Fibroblast of peridontal ligament (primary cell): ENCODE measurements at regions not wholly inside any gene's neighbourhood (a gene's known extent, or its start where the extent isn't known, plus 50 kb on each side); places are given as distances from the start of the nearest gene placed in this dataset.

Source experiments
- DNase-seq: peaks from one replicate; pipeline ENCODE4 v3.0.0-alpha.2; 2010; ENCODE audit errors: extremely low read depth

GRCh38 chr3:87175732-87176131 lies 51.4 kb upstream of the CHMP2B start:
- no peak for DNase-seq

- DNase-seq = no peak
Measured at GRCh38 chr3:87173776-87174175, 53.3 kb upstream of the CHMP2B start.

- DNase-seq = no peak
Measured at GRCh38 chr3:87173071-87173470, 54.0 kb upstream of the CHMP2B start.

- peak; percentile 87 for DNase-seq
Measured at GRCh38 chr3:87167628-87168456, 59.3 kb upstream of the CHMP2B start.

DNA sequence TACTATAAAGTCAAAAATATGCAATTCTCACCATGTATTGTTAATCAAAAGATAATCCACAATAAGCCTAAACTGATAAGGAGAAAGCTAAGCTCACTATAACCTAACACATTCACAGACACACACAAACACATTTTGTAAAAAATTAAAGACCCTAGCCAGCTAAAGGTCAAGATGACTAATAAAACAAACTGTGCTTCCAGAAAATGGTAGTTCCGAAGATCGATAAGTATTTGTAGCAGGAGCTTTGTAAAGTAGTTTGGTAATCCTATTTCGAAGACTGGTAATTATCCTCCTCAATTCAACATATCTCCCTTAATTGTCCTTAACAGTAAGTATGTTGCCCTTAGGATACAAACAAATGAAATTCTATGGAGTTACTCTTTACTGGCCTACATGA lies 62.9 kb upstream of the CHMP2B start:
- DNase-seq = no peak

DNA sequence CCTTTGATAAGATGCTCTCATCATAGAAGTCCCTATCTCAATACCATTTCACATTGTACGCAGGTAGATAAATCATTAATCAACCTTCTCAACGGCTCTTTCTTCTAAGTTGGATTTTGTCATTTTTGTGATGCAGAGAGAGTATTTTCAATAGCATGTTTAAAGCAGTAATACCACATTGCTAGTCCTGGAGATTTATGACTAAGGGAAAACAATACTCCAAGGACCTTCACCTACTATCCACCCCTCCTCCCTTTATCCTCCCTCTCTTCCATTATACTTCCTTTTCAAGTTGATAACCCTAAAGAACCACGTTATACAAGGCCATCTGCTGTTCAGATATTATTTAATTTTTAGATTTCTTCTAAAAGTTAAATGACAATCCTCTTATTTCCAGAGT lies 65.3 kb upstream of the CHMP2B start:
- no peak for DNase-seq

GRCh38 chr3:87161417-87161816 lies 65.7 kb upstream of the CHMP2B start:
- no peak for DNase-seq

- DNase-seq = no peak
Measured at GRCh38 chr3:87161013-87161412, 66.1 kb upstream of the CHMP2B start.

DNA sequence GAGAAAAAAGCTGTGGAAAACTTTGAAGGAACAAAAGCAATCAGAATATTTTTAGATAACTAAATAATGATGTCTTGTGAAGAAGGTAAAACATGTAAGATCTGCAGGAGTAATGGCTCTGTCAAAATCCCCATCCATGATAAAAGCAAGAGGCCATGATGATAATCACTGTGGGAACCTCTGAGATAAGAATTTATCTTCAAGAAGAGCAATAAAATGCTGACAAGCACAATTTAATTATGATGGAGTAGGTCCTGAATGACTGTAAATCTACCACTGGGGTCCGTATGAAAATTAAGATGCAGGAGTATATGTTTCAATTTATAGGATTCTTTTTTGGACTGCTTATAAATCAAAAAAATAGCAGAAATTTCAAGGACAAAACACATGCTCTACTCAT lies 68.3 kb upstream of the CHMP2B start:
- no peak for DNase-seq

GRCh38 chr3:87148020-87148419 lies 79.1 kb upstream of the CHMP2B start:
- no peak for DNase-seq

GRCh38 chr3:87147562-87147961 lies 79.5 kb upstream of the CHMP2B start:
- no peak for DNase-seq

DNA sequence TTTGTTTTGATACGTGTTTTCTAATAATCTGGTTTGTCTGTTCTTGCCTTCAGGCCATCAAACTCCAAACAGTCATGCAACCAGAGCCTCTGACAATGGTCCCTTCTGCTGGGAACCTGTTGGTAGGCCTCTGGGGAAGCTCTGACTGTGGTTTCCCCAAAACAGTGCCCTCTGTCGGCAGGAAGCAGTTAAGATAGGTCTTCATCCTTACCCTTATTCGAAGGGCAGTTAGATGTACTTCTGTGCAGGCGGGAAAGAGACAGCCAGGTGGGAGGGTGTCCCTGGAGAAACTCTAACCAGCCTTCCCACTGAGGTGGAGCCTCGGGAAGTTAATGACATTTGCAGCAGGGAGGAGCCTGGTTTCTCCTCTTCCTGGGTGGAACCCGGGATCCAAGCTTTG lies 81.6 kb upstream of the CHMP2B start:
- DNase-seq = no peak

- no peak for DNase-seq
Measured at GRCh38 chr3:87136066-87136596, 91.0 kb upstream of the CHMP2B start.

DNA sequence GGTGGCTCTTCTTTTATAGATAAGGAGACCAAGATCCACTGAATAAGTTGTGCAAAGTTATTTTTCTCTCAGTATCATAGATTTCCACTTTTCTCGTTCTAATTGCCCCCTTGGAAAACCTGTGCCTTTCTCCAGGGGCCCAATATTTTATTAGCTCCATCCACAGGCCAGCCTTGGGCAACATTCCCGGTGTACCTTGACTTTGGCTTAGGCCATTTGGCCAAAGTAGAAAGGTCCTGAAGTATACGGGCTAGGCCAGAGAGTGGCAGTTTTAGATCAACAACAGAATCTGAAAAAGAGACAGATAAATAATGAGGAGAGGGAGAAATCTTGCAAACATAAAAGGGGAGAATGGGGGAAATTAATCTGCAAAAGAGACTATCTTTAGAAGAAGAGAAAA lies 91.7 kb upstream of the CHMP2B start:
- no peak for DNase-seq

DNA sequence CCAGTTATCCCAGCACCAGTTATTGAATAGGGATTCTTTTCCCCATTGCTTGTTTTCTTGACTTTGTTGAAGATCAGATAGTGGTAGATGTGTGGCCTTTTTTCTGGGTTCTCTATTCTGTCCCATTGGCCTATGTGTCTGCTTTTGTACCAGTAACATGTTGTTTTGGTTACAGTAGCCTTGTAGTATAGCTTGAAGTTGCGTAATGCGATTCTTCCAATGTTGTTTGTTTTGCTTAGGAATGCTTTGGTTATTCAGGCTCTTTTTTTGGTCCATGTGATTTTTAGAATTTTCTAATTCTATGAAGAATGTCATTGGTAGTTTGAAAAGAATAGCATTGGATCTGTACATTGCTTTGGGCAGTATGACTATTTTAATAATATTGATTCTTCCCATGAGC lies 94.3 kb upstream of the CHMP2B start:
- peak; percentile 47 for DNase-seq

GRCh38 chr3:87128006-87128405 lies 99.1 kb upstream of the CHMP2B start:
- no peak for DNase-seq

DNA sequence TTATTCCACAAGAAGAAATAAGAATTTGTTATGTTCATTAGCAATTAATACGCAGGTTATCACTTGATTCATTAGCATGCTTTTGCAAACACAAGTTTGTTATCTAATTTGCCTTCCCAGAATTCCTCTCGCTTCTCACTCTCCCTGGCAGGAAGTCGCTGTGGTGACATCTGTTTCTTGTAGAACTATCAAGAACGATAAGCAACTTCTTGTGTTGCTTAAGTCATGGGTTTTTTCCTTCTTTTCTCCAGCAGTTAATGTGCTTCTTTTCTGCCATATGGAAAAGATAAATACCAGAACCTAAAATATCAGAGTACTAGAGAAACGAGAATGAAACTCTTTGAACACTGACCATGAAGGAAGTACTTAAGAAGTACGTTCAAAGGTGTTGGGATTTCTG lies 99.8 kb upstream of the CHMP2B start:
- DNase-seq = peak; percentile 48

DNA sequence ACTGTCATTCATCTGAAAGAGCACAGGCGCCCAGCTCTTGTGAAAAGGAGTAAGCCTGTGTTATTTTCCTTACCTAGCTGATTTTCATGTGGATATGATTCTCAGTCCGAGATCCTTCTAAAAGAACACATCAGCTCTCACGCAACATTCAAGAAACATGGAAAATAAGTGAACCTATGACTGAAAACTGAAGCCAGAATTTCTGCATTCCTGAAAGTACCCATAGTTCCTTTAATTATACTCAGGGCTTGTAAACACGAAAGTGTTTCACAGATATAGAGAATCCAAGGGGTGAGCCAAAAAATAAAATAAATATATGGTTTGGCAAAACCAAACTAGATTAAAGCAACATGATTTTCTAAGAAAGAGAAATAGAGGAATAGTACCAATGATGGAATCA lies 100.8 kb upstream of the CHMP2B start:
- DNase-seq = peak; percentile 64

DNA sequence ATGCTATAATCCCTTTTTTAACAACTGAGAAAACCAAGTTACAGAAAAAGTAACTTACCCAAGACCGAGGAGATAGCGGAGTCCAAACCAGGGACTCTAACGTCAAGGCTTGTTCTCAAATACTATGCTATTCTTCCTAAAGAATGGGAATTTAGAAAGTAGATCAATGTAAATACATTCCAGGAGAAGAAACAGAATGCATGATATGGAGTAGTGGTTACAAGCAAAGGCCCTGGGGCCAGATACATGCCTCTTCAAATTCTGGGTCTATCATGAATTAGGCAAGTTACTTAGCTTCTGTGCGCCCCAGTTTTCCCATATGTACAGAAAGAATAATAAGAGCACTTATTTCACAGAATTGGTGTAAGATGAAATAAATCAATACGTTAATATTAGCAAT lies 102.0 kb upstream of the CHMP2B start:
- no peak for DNase-seq

DNA sequence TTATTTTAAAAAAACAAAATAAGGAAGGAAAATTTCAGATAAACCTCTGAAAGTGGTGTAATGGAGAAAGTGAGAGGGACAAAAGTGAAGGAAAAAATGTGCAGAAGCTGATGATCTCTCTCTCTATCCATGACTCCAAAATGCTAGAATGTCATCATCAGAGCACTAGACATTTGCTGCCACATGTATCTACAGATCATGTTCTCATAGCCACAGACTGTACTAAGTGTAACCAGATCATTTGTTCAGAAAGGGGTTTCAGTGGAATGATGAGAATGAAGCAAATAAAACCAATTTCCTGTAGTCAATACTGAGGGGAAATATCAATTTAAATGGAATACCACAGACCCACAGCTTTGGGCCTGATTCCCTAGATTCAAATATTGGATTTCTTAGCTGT lies 104.3 kb upstream of the CHMP2B start:
- DNase-seq = no peak

DNA sequence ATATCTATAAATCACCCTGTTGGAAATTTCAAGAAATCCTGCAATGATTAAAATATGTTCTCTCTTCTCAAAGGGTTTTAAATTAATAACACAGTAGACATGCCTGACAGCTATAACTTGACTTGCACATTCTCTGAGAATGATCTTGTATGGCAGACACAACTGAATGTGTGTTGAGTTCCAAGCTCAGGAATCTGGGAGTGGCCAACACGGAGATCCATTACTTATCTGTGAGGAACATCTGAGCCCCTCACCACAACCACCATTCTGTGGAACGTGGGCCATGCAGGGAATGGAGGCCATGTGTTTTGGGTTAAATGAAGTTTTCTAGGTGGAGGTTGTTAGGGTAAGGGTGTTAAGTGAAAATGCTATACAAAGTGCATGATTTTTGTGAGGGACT lies 105.3 kb upstream of the CHMP2B start:
- no peak for DNase-seq

- DNase-seq = no peak
Measured at GRCh38 chr3:87120881-87121280, 106.2 kb upstream of the CHMP2B start.

DNA sequence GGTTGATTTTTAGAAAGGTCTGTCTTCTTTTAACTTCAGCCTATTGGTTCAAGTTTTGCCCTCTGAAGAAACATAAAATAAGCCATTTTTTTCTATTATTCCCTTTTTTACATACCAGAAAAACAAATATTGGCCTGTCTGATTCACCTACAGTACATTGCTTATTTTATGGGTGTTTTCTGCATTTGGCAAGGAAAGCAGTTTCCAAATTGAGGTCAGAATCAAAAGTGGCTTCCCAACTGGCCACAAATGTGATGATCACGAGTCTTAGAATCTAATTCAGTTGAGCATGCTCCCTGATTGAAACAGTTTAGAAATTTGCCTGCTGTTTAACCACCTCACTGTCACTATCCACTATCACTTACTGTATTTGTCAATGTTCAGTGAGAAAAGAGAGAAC lies 106.9 kb upstream of the CHMP2B start:
- DNase-seq = no peak

DNA sequence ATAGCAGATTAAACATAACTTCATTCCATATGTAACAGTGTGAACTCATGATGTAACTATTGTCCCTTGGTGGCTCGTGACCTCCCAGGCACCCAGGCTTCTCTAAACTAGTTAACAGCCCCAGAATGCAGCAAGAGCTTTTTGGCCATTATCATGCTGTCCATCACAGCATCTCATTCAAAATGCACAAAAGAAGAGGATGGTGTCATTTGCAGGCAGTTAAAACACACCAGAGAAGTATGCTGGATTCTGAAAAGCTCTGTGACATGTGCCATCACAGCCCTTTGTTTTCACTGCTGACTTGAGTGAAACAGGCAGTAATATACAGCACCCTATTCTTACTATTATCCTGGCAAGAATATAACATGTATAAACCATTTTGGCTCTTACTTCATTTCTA lies 117.6 kb upstream of the CHMP2B start:
- no peak for DNase-seq
